ENCODE measurements at regions not wholly inside any gene's neighbourhood (a gene's known extent, or its start where the extent isn't known, plus 50 kb on each side); places are given as distances from the start of the nearest gene placed in this dataset.

DNA sequence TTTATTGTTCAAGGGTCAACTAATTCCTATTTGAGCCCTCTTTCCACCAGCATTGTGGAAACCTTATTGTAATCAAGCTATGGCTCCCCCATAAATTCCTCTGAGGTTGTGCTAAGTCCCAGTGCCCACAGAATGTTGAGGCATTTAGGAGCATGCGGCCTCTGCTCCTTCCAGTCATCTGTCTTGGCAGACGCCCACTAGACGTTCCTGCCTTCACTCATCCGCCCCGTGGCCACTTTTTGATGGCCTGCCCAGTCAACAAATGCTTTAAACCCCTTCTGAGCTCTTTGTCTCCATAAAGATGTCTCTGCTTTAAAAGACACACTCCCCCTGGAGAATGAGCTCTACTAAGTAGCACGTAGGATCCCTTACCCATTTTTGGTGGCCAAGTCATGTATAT, 104.7 kb downstream of the GAS1 start:
- Mint-ChIP-seq H3K9me3 (no peaks in the 10 kb centered on the region), H3K36me3 (no peaks in the 10 kb centered on the region), H3K27ac (no peak overlapping the region), H3K4me1 (no peaks in the 10 kb centered on the region), H3K4me3 (no peak overlapping the region)
- DNase-seq (ENCODE audit: low spot score in 2 of 2) = no peak
- no peak for ATAC-seq

DNA sequence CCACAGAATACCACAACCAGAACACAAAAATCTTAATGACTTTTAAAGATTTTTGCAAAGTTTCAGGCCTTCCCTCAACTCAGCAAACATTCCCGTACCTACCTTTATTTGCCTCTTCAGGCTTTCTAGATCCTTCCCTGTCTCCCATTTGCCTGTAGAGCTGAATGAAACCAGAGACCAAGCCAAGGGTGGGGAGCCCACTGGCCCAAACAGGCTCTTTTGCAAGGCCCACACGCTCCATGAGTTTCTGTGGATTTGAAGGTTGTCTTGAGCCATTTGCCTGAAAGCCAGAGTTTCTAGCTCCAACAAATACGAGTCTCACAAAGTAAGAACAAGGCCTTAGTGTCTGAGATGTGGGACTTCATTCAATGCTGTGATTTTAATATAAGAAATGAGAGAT, 107.8 kb downstream of the GAS1 start:
- H3K9me3 Mint-ChIP-seq = no peaks in the 10 kb centered on the region
- no peak overlapping the region for H3K4me3 Mint-ChIP-seq
- no peak overlapping the region for H3K27ac Mint-ChIP-seq
- no peak for ATAC-seq
- H3K36me3 Mint-ChIP-seq = no peaks in the 10 kb centered on the region
- no peak for DNase-seq (ENCODE audit: low spot score in 2 of 2)
- no peaks in the 10 kb centered on the region for H3K4me1 Mint-ChIP-seq

DNA sequence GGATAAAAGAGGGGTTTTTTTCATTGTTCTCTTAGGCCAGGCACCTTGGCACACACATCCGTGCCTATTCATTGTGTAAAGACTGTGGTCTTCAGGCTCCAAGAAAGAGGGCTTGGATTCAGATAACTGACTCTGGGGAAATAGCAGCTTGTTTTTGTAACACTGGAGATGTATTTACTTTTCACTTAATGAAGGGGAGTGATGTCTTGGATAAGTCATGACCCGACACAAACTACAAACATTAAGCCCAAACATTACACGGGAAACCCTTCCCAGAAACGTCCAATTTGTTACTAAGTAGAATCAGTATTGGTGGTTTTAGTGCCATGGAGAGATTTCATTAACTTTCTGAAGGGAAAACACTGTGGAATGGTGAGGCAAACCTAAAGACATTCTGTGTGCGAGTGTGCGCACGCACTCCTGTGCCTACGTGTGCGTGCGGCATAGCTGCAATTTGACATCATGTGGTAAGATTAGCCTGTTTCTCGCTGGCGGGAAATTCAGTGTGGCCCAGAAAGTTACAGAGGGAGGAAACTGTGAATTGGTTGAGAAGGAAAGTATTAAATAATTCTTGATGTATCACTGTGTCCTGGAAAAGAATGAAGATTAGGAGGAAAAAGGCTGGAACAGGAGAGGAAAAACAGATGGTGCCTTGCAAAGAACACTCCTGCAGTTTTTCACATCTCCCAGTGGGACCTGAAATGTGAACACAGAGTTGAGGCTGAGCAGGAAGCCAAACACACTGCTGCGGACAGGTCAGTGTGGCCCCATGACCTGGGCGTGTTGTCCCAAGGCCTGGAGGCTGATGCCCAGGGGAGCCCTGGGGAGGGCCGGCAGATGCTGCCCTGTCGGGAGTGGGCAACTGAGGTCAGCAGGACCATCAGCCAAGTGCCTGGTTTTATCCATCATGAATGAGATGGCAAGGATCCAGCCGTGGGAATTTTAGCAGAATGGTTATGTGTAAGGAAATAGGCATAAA, 108.5 kb downstream of the GAS1 start:
- Mint-ChIP-seq H3K4me3 (no peak overlapping the region), H3K27ac (no peak overlapping the region), H3K9me3 (no peaks in the 10 kb centered on the region), H3K4me1 (no peaks in the 10 kb centered on the region), H3K36me3 (no peaks in the 10 kb centered on the region)
- no peak for DNase-seq (ENCODE audit: low spot score in 2 of 2)
- no peak for ATAC-seq

DNA sequence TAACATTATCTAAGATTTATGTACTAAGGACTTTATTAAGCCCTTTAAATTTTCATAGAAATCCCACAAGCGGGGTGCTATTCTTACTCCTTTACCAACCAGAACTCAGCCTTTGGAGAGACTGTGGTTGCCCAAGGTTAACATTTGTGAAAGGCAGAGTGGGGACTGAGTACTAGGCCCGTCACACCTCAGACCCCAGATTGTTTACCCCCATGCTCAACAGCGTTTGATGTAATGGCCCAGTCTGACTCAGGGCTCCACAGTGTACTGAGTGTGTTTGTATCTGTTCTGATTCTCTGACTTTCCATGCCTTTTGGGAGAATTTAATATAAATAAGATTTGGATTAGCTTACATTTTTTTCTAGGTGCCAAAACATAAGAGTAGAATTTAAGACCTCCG, 110.0 kb downstream of the GAS1 start:
- no peak overlapping the region for H3K4me3 Mint-ChIP-seq
- DNase-seq (ENCODE audit: low spot score in 2 of 2) (no peak), ATAC-seq (no peak)
- H3K4me1 Mint-ChIP-seq = no peaks in the 10 kb centered on the region
- no peaks in the 10 kb centered on the region for H3K36me3 Mint-ChIP-seq
- H3K27ac Mint-ChIP-seq = no peak overlapping the region
- H3K9me3 Mint-ChIP-seq = no peaks in the 10 kb centered on the region

DNA sequence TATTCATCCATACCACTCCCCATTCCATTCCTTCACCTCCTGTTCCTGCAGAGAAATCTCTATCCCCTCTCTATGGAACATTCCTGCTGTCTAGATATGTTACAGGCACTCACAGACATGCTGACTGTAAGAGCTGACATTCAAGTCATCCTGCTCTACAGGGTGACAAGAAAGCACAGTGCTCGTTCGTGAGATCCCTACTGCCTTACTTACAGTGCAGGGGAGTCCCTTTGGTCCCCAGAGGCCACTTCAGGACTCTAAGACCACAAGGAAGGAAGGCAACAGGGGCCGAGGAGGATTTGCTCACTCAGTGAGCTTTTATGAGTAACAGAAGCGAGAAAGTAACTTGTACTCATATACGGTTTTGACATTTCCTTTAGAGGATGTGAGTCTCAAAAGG, 110.5 kb downstream of the GAS1 start:
- Mint-ChIP-seq H3K27ac (no peak overlapping the region), H3K36me3 (no peaks in the 10 kb centered on the region), H3K9me3 (no peaks in the 10 kb centered on the region), H3K4me1 (no peaks in the 10 kb centered on the region), H3K4me3 (no peak overlapping the region)
- ATAC-seq (no peak), DNase-seq (ENCODE audit: low spot score in 2 of 2) (no peak)

DNA sequence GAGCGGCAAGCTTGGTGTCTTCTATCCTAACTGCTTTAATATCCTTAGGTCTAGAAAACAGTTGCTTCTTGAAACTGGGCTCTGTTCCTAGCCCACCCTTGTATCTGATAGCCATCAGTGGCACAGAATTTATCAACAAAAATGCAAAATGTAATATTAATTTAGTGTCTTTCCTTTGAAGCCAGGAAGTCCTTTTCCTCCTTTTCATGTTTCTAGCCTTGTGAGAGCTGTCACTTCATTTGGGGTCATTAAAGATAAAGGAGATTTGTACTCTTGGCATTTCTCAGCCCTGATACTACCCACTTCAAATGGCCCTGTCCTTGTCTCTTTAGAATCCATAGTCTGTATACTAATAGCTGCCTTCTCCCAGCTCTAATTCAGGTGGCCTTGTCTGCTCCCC, 111.0 kb downstream of the GAS1 start:
- no peak for DNase-seq (ENCODE audit: low spot score in 2 of 2)
- H3K27ac Mint-ChIP-seq = no peak overlapping the region
- ATAC-seq = no peak
- no peaks in the 10 kb centered on the region for H3K36me3 Mint-ChIP-seq
- H3K4me3 Mint-ChIP-seq = no peak overlapping the region
- no peaks in the 10 kb centered on the region for H3K9me3 Mint-ChIP-seq
- no peaks in the 10 kb centered on the region for H3K4me1 Mint-ChIP-seq

DNA sequence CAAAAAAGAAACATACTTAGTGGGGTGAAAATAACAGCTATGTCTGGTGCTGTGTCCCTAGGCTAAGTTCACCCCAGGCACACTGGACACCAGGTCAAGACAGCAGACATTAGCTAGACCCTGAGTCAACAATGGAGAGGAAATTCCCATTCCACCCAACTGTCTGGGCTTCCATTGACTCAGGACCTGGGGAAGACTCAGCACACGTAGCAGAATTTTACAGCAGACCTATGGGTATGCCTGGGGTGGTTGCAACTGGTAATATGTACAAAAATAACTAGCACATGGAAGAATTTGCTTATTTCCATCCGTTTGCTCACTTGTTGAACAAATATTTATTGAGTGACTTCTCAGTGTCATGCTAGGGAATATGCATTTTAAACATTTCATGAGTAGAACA, 117.0 kb downstream of the GAS1 start:
- Mint-ChIP-seq H3K36me3 (no peaks in the 10 kb centered on the region), H3K9me3 (no peaks in the 10 kb centered on the region), H3K4me3 (no peak overlapping the region), H3K27ac (no peak overlapping the region), H3K4me1 (no peaks in the 10 kb centered on the region)
- ATAC-seq = no peak
- DNase-seq (ENCODE audit: low spot score in 2 of 2) = no peak

DNA sequence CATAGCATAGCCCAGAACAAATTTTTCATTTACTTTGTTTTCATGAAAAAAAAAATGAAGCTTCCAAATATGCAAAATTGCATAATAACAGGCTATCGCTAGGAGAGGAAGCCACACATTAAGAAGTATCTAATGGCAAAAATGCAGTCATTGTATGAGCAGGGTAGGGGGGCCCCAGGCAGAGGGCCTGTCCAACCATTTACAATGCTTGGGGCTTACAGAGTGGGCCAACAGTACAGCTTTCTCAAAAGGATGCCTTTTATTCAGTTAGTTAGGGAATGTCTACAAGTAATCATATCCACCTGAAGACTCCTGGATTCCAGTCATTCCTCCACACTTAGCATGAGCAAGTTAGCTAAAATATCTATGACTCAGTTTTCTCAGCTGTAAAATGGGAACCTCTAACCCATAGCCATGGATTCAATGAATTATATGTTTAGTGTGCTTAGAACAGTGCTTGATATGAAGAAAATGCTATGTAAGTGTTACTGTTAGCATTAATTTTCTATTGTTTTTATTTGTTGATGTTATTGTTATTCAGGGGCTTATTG, 117.7 kb downstream of the GAS1 start:
- H3K4me1 Mint-ChIP-seq = no peaks in the 10 kb centered on the region
- no peak for ATAC-seq

DNA sequence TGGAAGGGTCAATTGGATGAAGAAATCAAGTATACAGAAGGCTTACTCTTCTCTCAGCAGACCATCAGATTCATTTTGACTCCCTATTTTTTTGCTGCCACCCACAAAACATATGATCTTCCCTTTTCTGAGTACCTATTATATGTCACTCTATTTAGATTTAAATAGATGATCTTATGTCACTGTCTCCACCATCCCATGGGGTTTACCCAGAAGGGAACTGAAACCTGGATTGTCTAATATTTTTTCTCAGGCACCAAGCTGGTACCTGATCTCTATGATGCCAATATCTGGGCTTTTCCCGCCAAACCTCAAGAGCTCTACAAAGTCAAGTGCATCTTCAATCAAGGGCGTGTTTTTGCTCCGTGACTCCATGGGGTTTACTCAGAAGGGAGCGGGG, 118.7 kb downstream of the GAS1 start:
- Mint-ChIP-seq H3K4me3 (no peak overlapping the region), H3K27ac (no peak overlapping the region), H3K4me1 (no peaks in the 10 kb centered on the region), H3K36me3 (no peaks in the 10 kb centered on the region), H3K9me3 (no peaks in the 10 kb centered on the region)
- ATAC-seq = no peak
- no peak for DNase-seq (ENCODE audit: low spot score in 2 of 2)

More for the DNA sequence above, 117.7 kb downstream of the GAS1 start:
- Mint-ChIP-seq H3K9me3 (no peaks in the 10 kb centered on the region), H3K4me3 (no peak overlapping the region), H3K36me3 (no peaks in the 10 kb centered on the region), H3K27ac (no peak overlapping the region)
- no peak for DNase-seq (ENCODE audit: low spot score in 2 of 2)

DNA sequence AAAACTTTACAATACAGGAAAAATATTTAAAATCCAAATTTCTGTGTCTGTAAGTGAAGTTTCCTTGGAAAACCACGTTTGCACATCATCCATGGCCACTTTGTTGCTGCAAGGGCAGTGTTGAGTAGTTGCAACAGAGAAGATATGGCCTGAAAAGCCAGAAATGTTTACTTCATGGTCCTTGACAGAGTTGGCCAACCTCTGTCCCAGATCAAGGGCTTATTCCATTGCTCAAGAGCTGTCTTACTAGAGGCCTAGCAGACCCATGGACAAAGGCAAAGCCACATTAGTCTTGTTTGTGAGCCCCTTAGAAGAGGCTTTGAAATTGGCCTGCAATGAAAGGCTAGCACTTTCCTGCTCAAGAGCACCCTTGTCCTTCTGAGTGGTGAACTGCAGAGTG, 119.4 kb downstream of the GAS1 start:
- Mint-ChIP-seq H3K9me3 (no peaks in the 10 kb centered on the region), H3K27ac (no peak overlapping the region), H3K4me1 (no peaks in the 10 kb centered on the region), H3K4me3 (no peak overlapping the region), H3K36me3 (no peaks in the 10 kb centered on the region)
- DNase-seq (ENCODE audit: low spot score in 2 of 2) = no peak
- no peak for ATAC-seq

DNA sequence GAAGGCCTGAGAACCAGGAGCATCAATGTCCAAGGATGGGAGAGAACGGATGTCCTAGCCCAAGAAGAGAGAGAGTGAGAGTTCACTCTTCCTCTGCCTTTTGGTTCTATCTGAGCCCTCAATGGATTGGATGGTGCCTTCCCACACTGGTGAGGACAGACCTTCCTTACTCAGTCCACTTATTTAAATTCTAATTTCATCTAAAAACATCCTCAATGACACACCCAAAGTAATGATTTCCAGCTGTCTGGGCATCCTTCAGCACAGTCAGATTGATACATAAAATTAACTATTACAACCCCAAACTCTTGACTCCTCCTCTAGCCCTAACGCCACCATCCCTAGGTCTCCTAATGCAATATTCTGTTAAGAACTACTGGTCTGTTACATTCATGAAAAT, 122.0 kb downstream of the GAS1 start:
- no peak overlapping the region for H3K27ac Mint-ChIP-seq
- no peak for ATAC-seq
- H3K4me3 Mint-ChIP-seq = no peak overlapping the region

DNA sequence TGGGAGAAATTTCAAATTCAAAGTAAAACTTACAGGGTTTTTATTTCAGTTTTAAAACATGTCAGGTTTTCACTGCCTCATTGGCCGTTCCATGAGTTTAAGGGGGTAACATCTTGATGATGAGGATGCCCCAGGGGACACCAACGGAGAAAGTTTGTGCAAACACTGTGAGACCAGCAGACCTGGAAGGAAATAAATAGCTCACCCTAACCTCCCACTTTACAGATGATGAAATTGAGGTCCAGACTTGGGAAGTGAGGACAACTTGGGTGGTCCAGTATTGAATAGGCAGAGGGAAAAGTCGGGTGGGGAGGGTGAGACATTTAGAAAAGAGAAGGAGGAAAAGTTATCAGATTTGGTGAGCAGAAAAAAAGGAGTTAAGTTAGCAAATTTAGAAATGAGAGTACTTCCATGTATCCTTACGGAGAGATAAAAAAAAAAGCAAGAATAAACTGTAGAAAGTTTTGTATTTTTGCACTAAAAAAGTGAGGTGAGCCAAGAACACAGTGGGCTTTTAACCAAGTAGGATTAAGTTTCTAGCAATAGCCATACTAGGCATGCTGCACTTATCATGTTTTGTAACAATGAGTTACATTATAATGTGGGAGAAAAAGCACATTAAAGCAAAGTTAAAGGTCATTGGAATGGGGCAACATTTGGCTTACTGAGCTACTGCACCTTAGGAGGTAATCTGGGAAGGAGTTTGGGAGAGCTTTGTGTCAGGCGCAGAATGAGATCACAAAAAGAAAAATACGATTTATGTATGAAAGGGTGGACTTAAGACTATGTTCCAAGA, 125.1 kb downstream of the GAS1 start:
- Mint-ChIP-seq H3K9me3 (no peaks in the 10 kb centered on the region), H3K4me1 (no peaks in the 10 kb centered on the region), H3K27ac (no peak overlapping the region), H3K4me3 (no peak overlapping the region), H3K36me3 (no peaks in the 10 kb centered on the region)
- no peak for ATAC-seq
- no peak for DNase-seq (ENCODE audit: low spot score in 2 of 2)

More for the DNA sequence above, 122.0 kb downstream of the GAS1 start:
- H3K4me1 Mint-ChIP-seq = no peaks in the 10 kb centered on the region
- H3K9me3 Mint-ChIP-seq = no peaks in the 10 kb centered on the region
- H3K36me3 Mint-ChIP-seq = no peaks in the 10 kb centered on the region
- DNase-seq (ENCODE audit: low spot score in 2 of 2) = no peak

DNA sequence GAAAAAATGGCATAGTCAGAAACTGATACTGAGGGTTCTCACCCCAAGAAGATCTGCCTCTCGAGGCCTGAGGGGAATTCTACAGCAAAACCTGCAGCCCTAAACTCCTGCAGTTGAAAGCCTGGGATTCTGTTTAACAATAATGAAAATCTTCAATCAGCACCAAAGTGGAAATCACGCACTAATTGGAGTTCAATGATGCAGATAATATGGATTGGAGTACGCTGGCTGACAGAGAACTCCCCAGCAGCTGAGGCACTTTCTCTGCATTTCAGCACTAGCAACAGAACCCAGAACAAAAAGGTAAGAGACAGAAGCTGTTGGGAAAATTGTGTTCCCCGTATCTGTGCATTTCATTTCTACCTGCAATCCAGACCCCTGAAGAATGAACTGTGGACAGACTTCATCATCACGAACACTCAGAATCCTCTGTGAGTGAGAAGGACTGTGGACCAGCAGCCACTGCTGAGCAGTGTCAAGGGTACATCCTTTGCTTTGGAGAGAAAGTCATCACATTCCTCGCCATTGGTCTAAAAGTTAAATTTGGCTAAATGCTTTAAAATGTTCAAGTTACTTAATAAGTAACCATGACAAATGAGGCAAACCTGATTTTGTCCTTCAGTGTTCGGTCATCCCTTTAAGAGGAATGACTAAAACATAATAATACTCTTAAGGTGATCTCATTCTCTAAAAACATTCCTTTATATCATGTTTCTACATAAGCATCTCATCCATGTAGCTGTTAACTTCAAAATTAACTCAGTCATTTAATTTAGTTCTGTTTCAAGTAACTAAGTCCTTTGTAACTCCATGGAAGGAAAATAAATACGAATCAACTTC, 126.1 kb downstream of the GAS1 start:
- H3K4me1 Mint-ChIP-seq = no peaks in the 10 kb centered on the region
- no peak for DNase-seq (ENCODE audit: low spot score in 2 of 2)
- ATAC-seq = no peak
- no peak overlapping the region for H3K27ac Mint-ChIP-seq
- no peaks in the 10 kb centered on the region for H3K9me3 Mint-ChIP-seq
- H3K4me3 Mint-ChIP-seq = no peak overlapping the region
- H3K36me3 Mint-ChIP-seq = no peaks in the 10 kb centered on the region

DNA sequence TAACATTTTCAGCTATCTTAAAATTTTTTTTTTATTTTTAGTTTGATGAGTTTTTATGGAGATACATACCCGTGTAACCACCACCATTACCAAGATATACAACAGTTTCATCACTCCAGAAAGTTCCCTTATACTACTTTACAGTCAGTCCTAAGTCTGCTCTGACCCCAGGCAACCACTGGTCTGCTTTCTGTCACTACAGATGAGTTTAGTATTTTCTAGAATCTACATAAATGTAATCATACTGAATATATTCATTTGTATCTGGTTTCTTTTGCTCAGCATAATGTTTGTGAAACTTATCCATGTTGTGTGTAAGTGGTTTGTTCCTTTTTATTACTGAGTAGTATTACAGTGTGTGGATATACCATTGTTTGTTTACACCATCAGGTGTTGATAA, 127.8 kb downstream of the GAS1 start:
- DNase-seq (ENCODE audit: low spot score in 2 of 2) (no peak), ATAC-seq (no peak)
- H3K36me3 Mint-ChIP-seq = no peaks in the 10 kb centered on the region
- no peak overlapping the region for H3K27ac Mint-ChIP-seq
- no peaks in the 10 kb centered on the region for H3K4me1 Mint-ChIP-seq
- no peaks in the 10 kb centered on the region for H3K9me3 Mint-ChIP-seq
- H3K4me3 Mint-ChIP-seq = no peak overlapping the region

DNA sequence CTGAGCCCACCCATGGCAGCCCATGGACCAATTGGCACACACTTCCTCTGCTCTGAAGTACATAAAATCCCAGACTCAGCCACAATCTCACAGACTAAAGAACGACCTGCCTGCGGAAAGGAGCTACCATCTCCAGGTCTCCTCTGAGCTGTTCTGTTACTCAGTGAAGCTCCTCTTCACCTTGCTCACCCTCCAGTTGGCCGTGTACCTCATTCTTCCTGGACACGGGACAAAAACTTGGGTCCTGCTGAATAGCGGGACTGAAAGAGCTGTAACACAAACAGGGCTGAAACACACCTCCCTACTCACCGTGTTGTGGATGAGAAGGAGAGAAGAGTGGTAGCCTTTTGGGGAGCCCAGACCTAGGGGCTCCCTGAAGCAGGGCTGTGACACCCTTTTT, 128.7 kb downstream of the GAS1 start:
- H3K4me3 Mint-ChIP-seq = no peak overlapping the region
- no peaks in the 10 kb centered on the region for H3K9me3 Mint-ChIP-seq
- DNase-seq (ENCODE audit: low spot score in 2 of 2) = no peak
- no peaks in the 10 kb centered on the region for H3K36me3 Mint-ChIP-seq
- H3K4me1 Mint-ChIP-seq = no peaks in the 10 kb centered on the region
- peak; percentile 31 for ATAC-seq
- H3K27ac Mint-ChIP-seq = no peak overlapping the region
